Spinal cord (tissue), 9 donors: ENCODE measurements at regions not wholly inside any gene's neighbourhood (a gene's known extent, or its start where the extent isn't known, plus 50 kb on each side); places are given as distances from the start of the nearest gene placed in this dataset.

Experiments used
- DNase-seq, 6 donors: peaks; one replicate each; pipeline versions ENCODE4 v3.0.0 to v3.0.0-alpha.2; 2013 to 2015; ENCODE audit warnings: low spot score in 6 of 6, low read depth in 4 of 6
- H3K27ac ChIP-seq: one replicate; pipeline ENCODE4 v1.5.1; 2013; ENCODE audit warnings: low read depth, low read length, control low read depth
- H3K27me3 ChIP-seq: one replicate; pipeline ENCODE4 v1.6.1; 2013; ENCODE audit warnings: low read length; ENCODE audit not compliant: control insufficient read depth, insufficient read depth
- H3K36me3 ChIP-seq: one replicate; pipeline ENCODE4 v1.6.1; 2013; ENCODE audit warnings: low read length; ENCODE audit not compliant: control insufficient read depth, insufficient read depth
- H3K4me1 ChIP-seq: one replicate; pipeline ENCODE4 v1.6.1; 2013; ENCODE audit warnings: low read length; ENCODE audit not compliant: control insufficient read depth, insufficient read depth
- H3K4me3 ChIP-seq: one replicate; pipeline ENCODE4 v1.5.1; 2013; ENCODE audit warnings: low read depth, low read length, control low read depth
- H3K9me3 ChIP-seq: one replicate; pipeline ENCODE4 v1.6.1; 2013; ENCODE audit warnings: low read length; ENCODE audit not compliant: control insufficient read depth, insufficient read depth
- WGBS: methylation state at CpG from one replicate; pipeline ENCODE4 v1.1.5; 2013; ENCODE audit warnings: missing lambda C conversion rate; ENCODE audit not compliant: insufficient coverage; 5-methylcytosine and 5-hydroxymethylcytosine counted together
- donor health status: healthy.

DNA sequence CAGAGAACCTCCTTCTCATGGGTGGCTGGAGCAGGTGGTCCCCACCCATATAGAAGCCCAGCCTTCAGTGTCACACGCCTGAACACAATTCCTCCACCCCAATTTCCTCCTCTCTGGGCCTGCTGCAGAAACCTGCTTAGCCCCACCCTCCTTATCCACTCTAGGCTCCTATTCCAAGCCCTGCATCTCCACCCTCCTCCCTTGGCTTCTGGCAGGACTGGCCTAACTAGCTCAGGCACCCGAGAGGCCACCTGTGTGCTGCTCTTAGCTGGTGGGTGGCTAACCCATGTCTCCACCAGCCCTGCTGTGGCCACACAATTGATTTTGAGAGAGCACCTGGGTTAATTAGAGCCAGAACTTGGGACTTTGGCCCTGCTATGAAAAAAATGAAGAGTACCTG lies 77.3 kb upstream of the ATP10B start:
- H3K4me3 ChIP-seq: no peak overlapping the region
- H3K27ac ChIP-seq: no peak overlapping the region
- H3K9me3 ChIP-seq: no peaks in the 10 kb centered on the region
- H3K4me1 ChIP-seq: peaks cover 3% of the 10 kb centered on the region
- peaks cover 5% of the 10 kb centered on the region for H3K27me3 ChIP-seq
- DNase-seq: no peak
- WGBS: 87% methylated on average over 2 of the region's 2 CpGs
- H3K36me3 ChIP-seq: no peaks in the 10 kb centered on the region

DNA sequence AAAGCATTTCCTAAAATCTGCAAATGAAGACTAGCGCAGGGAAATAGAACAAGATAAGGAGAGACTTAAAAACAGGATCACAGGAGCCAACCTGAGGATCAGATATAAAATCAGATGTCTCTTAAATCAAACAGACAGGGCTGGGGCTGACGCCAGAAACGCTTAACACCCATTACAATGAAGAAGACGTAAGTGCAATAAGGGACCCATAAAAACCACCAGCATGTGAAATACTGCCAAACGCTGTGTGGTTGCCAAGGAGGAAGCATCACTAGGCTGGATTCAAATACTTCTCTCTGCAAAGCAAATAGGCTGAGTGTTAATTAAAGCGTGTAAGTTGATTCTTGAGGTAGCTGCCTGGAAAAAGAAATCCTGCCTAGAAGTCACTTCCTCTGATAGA lies 74.4 kb upstream of the ATP10B start:
- WGBS: no CpG with 5 or more reads among the region's 6 CpGs
- peaks cover 3% of the 10 kb centered on the region for H3K4me1 ChIP-seq
- no peaks in the 10 kb centered on the region for H3K36me3 ChIP-seq
- no peaks in the 10 kb centered on the region for H3K9me3 ChIP-seq
- H3K27ac ChIP-seq: no peak overlapping the region
- H3K27me3 ChIP-seq: peaks cover 7% of the 10 kb centered on the region
- DNase-seq: peak; percentile 61 to 97 (median 81)
- H3K4me3 ChIP-seq: no peak overlapping the region

DNA sequence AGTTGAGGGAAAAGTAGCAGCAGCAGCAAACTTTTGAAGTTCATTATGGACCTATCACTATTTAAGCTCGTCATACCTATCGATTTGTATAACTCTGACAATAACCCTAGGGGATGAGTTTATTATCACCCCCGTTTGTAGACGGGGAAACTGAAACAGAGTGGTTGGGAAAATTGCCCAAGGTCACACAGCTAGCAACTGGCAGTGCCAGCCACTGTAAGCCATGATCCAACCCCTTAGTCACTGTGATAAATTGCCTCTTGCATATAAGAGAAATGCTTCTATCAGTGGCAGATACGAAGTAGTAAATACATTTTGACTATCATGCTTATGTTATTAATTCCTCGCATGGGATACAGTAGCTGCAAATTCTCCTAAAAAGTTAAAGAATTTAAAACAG lies 73.3 kb upstream of the ATP10B start:
- DNase-seq: no peak
- Histone ChIP-seq H3K4me3 (no peak overlapping the region), H3K27ac (no peak overlapping the region), H3K36me3 (no peaks in the 10 kb centered on the region), H3K27me3 (peaks cover 7% of the 10 kb centered on the region), H3K4me1 (no peaks in the 10 kb centered on the region), H3K9me3 (no peaks in the 10 kb centered on the region)
- no CpG with 5 or more reads among the region's 6 CpGs for WGBS

DNA sequence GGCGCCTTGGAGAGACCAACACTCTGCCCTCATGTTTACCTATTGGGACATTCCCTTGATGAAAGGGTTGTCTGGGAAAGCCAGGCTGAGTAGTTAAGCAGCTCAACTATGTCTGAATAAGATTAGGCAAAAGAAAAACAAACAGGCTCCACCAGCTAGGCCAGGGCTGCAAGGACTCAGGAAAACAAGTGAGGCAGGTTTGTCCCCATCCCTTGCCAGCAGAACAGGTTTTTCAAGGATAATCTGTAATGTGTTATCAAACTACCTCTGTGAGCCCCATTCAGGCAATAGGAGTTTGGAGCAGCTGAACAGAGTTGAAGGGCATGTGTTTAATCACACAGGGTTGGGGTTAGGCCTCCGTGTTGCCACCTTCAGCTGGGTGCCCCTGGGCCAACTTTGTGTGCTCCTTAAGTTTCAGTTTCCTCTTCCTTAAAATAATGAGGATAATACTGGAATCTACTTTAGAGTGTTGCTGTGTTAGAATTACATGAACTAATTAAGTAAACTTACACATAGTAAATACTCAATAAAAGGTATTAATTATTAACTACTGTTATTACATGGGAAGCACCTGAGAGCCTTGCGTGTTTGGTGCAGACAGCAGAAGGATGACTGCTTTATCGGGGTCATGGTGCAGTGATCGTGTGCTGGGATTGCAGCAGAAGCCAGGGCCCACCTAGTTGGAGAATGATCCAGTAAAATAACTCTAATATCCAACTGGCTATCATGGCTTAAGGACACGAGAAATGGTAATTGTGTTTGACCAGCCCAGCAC lies 72.1 kb upstream of the ATP10B start:
- Histone ChIP-seq H3K9me3 (no peaks in the 10 kb centered on the region), H3K27ac (no peak overlapping the region), H3K4me3 (no peak overlapping the region), H3K4me1 (no peaks in the 10 kb centered on the region), H3K27me3 (peaks cover 2% of the 10 kb centered on the region), H3K36me3 (no peaks in the 10 kb centered on the region)
- 86% methylated on average over 3 of the region's 6 CpGs for WGBS
- DNase-seq: peak in 1 of 6 donors; percentile 12

DNA sequence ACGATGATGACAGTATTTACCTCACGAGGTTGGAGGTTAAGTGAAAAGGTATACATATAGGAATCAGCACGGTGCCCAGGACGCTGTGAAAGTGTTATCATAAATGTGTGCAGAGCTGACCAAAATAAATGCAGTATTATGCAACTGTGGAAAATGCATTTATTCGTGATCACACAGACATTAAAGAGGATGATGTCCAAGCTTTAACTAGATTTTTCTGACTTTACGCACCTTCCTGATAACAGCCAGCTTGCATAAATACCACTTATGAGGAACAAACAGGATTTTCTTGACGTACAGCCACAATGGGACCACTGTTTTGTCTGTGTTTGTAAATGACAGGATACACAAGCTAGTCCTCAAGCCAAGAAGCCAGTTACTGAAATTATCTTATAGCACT lies 71.4 kb upstream of the ATP10B start:
- WGBS: 73% methylated on average over 6 of the region's 7 CpGs
- no peaks in the 10 kb centered on the region for H3K4me1 ChIP-seq
- DNase-seq: no peak
- no peak overlapping the region for H3K4me3 ChIP-seq
- no peaks in the 10 kb centered on the region for H3K36me3 ChIP-seq
- no peaks in the 10 kb centered on the region for H3K9me3 ChIP-seq
- H3K27ac ChIP-seq: no peak overlapping the region
- peaks cover 2% of the 10 kb centered on the region for H3K27me3 ChIP-seq

DNA sequence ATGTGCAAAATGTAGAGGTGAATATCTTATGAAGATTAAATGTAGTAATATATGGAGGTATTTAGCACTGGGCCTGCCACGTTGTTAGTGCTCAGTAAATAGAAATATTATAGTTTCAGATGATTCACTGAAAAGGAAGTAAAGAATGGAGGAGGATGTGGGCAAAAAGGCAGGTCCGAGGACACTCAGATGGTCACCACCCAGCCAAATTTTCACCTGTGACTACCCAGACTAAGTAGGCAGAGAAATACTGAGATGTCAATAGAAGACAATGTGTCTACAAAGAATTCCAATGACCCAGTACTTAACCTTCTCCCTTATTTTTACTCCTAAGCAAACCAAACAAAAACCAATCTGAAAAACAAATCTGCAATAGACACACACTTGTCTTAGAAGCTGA lies 70.3 kb upstream of the ATP10B start:
- Histone ChIP-seq H3K9me3 (no peaks in the 10 kb centered on the region), H3K4me3 (no peak overlapping the region), H3K27ac (no peak overlapping the region), H3K4me1 (no peaks in the 10 kb centered on the region), H3K27me3 (peaks cover 9% of the 10 kb centered on the region), H3K36me3 (no peaks in the 10 kb centered on the region)
- DNase-seq: no peak
- 83% methylated on average over 1 of the region's 2 CpGs for WGBS

DNA sequence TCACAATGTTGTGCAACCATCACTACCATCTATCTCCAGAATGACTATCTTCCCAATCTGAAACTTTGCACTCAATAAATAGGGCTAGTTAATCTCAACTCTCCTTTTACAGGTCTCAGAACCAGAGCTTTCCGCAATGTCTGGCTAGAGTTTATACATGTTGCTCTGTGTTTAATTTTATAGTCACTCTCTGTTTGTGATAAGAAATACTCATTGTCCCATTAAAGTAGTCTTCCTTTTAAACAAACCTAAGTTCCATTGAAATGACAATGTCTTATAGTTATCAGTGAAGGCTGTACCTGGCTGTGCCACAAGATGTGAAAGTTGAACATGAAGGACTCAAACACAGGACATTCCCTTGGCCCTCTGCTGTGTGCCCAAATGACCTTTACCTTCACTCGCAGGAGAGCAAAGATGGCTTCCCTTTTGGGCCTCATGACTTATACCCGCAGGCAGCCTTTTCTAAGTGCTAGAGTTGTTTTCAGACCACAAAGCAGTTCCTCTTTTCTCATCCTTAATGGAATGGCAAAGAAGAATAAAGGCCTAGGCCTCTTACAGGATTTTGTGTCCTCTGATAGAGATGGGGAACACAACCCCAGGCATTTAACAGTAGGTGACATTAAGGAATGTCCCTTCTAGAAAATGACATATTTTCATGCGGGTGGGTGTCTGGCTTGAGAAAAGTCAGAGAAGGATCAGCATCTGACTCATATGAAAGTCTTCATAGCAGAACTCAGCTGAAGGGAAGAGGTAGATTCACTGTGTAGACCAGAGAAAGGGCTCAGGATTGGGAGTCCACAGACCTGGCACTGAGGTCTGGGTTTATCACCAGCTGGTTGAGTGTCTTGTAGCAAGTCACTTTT lies 69.6 kb upstream of the ATP10B start:
- Histone ChIP-seq H3K36me3 (no peaks in the 10 kb centered on the region), H3K4me1 (no peaks in the 10 kb centered on the region), H3K9me3 (no peaks in the 10 kb centered on the region), H3K4me3 (no peak overlapping the region), H3K27ac (no peak overlapping the region), H3K27me3 (peaks cover 9% of the 10 kb centered on the region)
- no peak for DNase-seq
- WGBS: 97% methylated on average over 3 of the region's 4 CpGs

DNA sequence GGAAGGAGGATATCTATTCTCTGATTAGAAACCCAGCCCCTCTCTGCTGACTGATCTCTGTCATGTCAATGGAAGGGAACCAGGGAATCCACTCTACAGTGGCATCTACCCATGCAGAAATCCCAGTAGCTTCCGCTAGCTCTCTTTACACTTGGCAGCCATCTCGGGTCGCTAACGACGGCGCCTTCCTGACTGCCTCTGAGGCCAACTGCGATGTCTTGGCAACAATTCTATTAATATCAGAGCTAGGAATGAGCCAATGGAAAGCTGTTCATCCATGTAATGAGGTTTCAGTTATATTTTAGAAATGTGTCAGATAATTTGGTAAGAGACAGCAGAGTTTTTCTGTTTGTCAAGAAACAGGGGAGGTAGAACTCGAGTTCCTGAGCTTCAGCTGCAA lies 67.6 kb upstream of the ATP10B start:
- Histone ChIP-seq H3K9me3 (no peaks in the 10 kb centered on the region), H3K27me3 (peaks cover 9% of the 10 kb centered on the region), H3K4me3 (no peak overlapping the region), H3K4me1 (no peaks in the 10 kb centered on the region), H3K36me3 (no peaks in the 10 kb centered on the region), H3K27ac (no peak overlapping the region)
- DNase-seq: peak in 2 of 6 donors; percentile 22 to 51
- WGBS: 78% methylated on average over 5 of the region's 8 CpGs

DNA sequence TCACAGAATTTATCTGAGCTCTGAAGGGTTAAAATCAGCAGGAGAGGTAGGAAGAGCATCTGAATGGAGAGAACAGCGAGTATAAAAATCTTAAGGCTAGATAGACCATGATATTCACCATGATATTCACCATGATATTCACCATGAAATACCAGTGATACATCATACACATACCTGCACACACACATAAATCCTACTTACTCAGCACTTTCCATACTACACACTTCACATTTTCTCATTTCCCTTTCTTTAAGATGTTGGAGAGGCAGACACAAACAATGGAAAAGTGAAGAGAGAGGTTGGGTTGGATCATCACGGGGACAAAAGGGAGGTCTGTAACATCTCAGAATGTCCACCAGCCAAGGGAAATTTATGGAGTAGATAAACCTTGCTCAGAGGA lies 66.4 kb upstream of the ATP10B start:
- Histone ChIP-seq H3K4me1 (no peaks in the 10 kb centered on the region), H3K27me3 (peaks cover 7% of the 10 kb centered on the region), H3K27ac (no peak overlapping the region), H3K36me3 (no peaks in the 10 kb centered on the region), H3K9me3 (no peaks in the 10 kb centered on the region), H3K4me3 (no peak overlapping the region)
- WGBS: 100% methylated on average over 1 of the region's 2 CpGs
- no peak for DNase-seq

DNA sequence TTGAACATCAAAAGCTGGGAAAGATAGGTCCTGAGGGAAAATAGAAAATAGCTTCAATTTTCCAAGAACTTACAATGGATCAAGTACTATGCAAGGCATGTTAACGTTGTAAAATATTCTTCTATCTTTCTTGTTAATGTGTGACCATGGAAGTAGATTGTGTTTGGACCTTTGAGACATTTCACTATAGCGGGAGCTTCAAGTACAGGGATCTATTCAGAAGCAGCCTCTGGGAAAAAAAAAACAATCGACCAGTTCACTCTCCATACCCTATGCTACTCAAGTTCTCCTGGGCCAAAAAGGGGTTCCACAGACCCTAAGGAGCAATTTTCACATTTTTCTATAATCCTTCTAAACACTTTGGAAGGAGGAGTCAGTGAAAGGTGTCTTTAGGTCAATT lies 54.1 kb upstream of the ATP10B start:
- DNase-seq: no peak
- Histone ChIP-seq H3K27ac (no peak overlapping the region), H3K36me3 (no peaks in the 10 kb centered on the region), H3K27me3 (no peaks in the 10 kb centered on the region), H3K4me3 (no peak overlapping the region), H3K4me1 (no peaks in the 10 kb centered on the region), H3K9me3 (no peaks in the 10 kb centered on the region)
- no CpG with 5 or more reads among the region's 3 CpGs for WGBS
